Activated T-cell treated with anti-CD3 and anti-CD28 coated beads, Interleukin-2, amount 50 U/mL, for 4 hours (primary cell): ENCODE measurements at regions not wholly inside any gene's neighbourhood (a gene's known extent, or its start where the extent isn't known, plus 50 kb on each side); places are given as distances from the start of the nearest gene placed in this dataset.
"Not testable (repeated sequence)": the region's sequence is repeated elsewhere in the genome, so short reads cannot be mapped to it uniquely, and the experiment has no call there.

ENCODE experiments used
- ATAC-seq, 2 donors: fragments of 200-7000 bp; cut with Tn5 transposase; one replicate each; pipeline ENCODE4 v1.10.0; 2021
- DNase-seq: peaks from one replicate; pipeline ENCODE4 v3.0.0-alpha.2; 2020
- H3K27me3 Mint-ChIP-seq: one replicate; pipeline ENCODE4 v1.8.0; 2021; ENCODE audit warnings: low read depth, mixed read lengths
- H3K36me3 Mint-ChIP-seq: one replicate; pipeline ENCODE4 v1.8.0; 2022; ENCODE audit warnings: mixed read lengths; ENCODE audit not compliant: insufficient read depth
- H3K4me1 Mint-ChIP-seq: one replicate; pipeline ENCODE4 v1.8.0; 2021; ENCODE audit warnings: low read depth, mixed read lengths
- H3K4me3 Mint-ChIP-seq: one replicate; pipeline ENCODE4 v1.8.0; 2021; ENCODE audit warnings: mild to moderate bottlenecking, moderate library complexity, mixed read lengths
- H3K9me3 Mint-ChIP-seq: one replicate; pipeline ENCODE4 v1.8.0; 2021; ENCODE audit warnings: mixed read lengths

DNA sequence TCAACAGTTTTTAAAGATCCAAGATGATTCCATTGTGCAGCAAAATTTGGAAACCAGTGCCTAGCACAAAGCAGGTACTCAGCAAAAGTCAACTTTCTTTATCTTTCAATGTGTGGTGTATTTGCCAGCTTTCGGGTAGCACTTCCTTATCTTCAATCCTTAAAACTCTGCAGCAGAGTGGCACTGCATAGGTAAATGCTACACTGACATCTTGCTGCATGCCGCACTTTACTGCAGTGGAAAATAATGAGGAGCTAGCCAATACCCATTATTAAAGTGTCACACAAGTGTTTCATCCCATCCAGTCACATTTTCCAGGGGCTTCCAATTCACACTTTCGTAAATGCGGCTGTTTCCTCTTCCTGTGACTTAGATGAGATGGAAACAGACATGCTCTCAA lies 401.7 kb upstream of the SPATA31A3 start:
- not testable (repeated sequence) for H3K36me3 Mint-ChIP-seq, ATAC-seq, H3K27me3 Mint-ChIP-seq, H3K9me3 Mint-ChIP-seq, H3K4me1 Mint-ChIP-seq, H3K4me3 Mint-ChIP-seq, DNase-seq

GRCh38 chr9:67369664-67370063 lies 377.3 kb upstream of the SPATA31A3 start:
- not testable (repeated sequence) for DNase-seq, ATAC-seq

DNA sequence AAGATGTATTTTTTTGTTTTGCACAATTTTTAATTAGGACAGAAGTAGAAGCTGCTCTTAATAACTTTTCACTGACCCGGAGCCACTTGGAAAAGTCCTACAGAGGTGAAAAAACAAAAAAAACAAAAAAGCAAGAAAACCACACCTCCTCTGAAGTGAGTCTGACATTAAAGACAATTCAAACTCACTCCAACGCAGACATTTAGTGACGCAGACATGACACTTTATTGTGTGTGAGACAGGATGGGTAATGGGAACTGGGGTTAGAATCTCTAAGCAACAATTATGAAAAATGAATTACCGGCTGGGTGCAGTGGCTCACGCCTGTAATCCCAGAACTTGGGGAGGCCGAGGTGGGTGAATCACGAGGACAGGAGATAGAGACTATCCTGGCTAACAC lies 370.0 kb upstream of the SPATA31A3 start:
- H3K27me3 Mint-ChIP-seq, H3K4me3 Mint-ChIP-seq, ATAC-seq, H3K9me3 Mint-ChIP-seq, DNase-seq, H3K4me1 Mint-ChIP-seq, H3K36me3 Mint-ChIP-seq: not testable (repeated sequence)

More at GRCh38 chr9:67369664-67370063, 377.3 kb upstream of the SPATA31A3 start:
- H3K36me3 Mint-ChIP-seq, H3K9me3 Mint-ChIP-seq, H3K4me3 Mint-ChIP-seq, H3K27me3 Mint-ChIP-seq, H3K4me1 Mint-ChIP-seq: not testable (repeated sequence)

- ATAC-seq = peak in 1 of 2 donors; percentile 18
- H3K27me3 Mint-ChIP-seq, H3K36me3 Mint-ChIP-seq, DNase-seq, H3K4me3 Mint-ChIP-seq, H3K9me3 Mint-ChIP-seq, H3K4me1 Mint-ChIP-seq: not testable (repeated sequence)
Observed at GRCh38 chr9:67353961-67354360, 361.6 kb upstream of the SPATA31A3 start.

DNA sequence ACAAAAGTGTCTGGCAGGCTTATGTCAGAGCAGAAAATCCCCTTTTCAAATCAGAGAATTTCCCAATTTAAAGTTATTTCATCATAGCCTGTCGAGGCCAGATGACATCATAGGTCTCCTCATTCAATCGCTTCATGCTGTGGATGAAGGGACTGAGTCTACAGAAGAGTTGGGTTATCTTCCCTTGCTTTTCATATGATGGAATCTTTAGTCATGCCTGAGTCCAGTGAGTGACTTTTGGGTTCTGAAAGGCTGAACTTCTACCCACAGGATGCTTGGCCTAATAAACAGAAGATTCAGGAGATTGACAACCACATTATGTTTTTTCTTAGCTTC lies 357.0 kb upstream of the SPATA31A3 start:
- ATAC-seq, H3K4me1 Mint-ChIP-seq, DNase-seq, H3K4me3 Mint-ChIP-seq, H3K27me3 Mint-ChIP-seq, H3K36me3 Mint-ChIP-seq, H3K9me3 Mint-ChIP-seq: not testable (repeated sequence)

DNA sequence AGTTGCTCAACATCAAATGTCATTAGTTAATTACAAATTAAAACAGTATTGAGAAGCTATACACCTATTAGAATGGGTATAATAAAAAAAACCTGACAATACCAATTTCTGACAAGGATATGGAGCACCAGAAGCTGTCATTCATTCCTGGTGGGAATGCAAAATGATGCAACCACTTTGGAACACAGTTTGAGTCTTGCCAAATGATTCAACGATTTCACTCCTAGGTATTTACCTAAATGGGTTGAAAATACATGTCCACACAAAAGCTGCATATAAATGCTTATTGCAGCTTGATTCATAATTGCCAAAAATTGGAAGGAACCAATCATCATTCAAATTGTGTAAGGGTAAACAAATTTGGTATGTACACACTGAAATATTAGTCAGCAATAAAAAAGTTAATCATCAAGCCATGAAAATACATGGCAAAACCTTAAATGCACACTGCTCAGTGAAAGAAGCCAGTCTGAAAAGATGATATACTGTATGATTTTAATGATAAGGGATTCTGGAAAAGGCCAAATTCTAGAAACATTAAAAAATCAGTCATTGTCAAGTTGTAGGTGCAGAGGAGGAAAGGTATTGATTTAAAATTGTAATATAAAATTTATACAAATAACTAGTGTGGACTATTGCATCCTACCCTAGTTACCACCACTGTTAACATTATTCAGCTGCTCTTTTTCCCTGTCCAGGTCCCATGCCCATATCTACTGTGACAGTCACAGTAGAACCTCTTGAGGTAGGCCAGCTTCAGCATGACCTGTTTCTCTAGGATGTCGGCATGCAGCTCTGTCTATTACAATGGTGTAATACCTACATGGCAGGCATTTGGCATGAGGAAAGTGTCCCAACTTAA lies 356.4 kb upstream of the SPATA31A3 start:
- not testable (repeated sequence) for DNase-seq, H3K4me1 Mint-ChIP-seq, H3K36me3 Mint-ChIP-seq, ATAC-seq, H3K27me3 Mint-ChIP-seq, H3K4me3 Mint-ChIP-seq, H3K9me3 Mint-ChIP-seq

DNA sequence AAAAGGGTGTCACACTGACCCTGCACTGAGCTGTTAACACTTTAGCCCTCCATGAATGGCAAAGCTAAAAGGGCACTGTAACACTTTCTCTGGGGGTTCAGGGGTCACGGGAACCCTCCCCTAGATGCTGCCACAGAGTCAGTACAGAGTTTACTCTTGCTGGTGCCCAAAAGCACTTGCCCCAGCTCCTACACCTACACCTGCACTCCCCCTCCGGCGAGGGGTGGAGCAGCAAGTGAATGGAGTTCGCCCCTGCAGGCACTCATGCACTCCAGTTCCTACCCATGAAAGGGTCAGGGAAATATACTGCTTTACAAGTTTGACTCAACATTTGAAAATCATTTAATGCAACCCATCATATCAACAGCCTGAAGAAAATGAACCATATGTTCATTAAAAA lies 355.7 kb upstream of the SPATA31A3 start:
- ATAC-seq, H3K36me3 Mint-ChIP-seq, H3K4me1 Mint-ChIP-seq, H3K9me3 Mint-ChIP-seq, H3K27me3 Mint-ChIP-seq, H3K4me3 Mint-ChIP-seq, DNase-seq: not testable (repeated sequence)

DNA sequence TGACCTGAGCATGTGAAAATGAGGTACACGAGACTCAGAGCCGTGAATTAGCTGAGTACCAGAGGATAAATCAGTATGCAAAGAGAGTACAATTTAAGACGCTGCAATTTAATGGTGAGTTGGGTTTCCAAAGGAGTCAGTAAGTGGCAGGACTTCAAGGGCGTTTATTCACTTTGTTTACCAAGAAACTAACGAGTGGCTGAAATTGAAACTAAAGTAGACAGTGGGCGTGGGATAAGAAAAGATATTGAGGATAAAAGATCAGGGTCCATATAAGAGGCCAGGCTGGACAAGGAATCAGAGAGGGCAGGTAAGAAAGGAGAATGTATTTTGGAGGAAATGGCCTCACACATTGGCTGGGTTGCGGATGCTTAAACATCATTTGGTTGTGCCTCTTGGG lies 346.9 kb upstream of the SPATA31A3 start:
- not testable (repeated sequence) for H3K36me3 Mint-ChIP-seq, ATAC-seq, H3K27me3 Mint-ChIP-seq, DNase-seq, H3K9me3 Mint-ChIP-seq, H3K4me3 Mint-ChIP-seq, H3K4me1 Mint-ChIP-seq

GRCh38 chr9:67338201-67338600 lies 345.9 kb upstream of the SPATA31A3 start:
- not testable (repeated sequence) for H3K27me3 Mint-ChIP-seq, H3K9me3 Mint-ChIP-seq, H3K36me3 Mint-ChIP-seq, H3K4me1 Mint-ChIP-seq, DNase-seq, ATAC-seq, H3K4me3 Mint-ChIP-seq

- peak; percentile 48 for ATAC-seq
- H3K9me3 Mint-ChIP-seq, H3K36me3 Mint-ChIP-seq, H3K4me3 Mint-ChIP-seq, DNase-seq, H3K27me3 Mint-ChIP-seq, H3K4me1 Mint-ChIP-seq: not testable (repeated sequence)
Observed at GRCh38 chr9:67334727-67335572, 342.6 kb upstream of the SPATA31A3 start.

GRCh38 chr9:67331634-67332033 lies 339.3 kb upstream of the SPATA31A3 start:
- not testable (repeated sequence) for H3K9me3 Mint-ChIP-seq, H3K36me3 Mint-ChIP-seq, DNase-seq, ATAC-seq, H3K4me3 Mint-ChIP-seq, H3K27me3 Mint-ChIP-seq, H3K4me1 Mint-ChIP-seq

GRCh38 chr9:67313409-67313808 lies 321.1 kb upstream of the SPATA31A3 start:
- H3K9me3 Mint-ChIP-seq, ATAC-seq, DNase-seq, H3K4me1 Mint-ChIP-seq, H3K4me3 Mint-ChIP-seq, H3K36me3 Mint-ChIP-seq, H3K27me3 Mint-ChIP-seq: not testable (repeated sequence)

DNA sequence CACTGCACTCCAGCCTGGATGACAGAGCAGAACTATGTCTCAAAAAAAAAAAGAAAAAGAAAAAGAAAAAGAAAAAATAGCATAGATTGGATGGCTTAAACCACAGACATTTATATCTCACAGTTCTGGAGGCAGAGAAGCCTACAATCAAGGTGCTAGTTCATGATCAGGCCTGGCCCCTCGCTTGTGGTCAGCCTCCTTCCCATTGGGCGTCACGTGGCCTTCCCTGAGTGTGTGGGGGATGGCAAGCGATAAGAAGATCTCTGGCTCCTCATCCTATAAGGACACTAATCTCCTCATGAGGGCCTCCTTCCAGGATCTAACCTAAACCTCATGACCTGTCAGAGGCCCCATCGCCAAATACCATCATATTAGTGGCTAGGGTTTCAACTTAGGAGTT lies 320.2 kb upstream of the SPATA31A3 start:
- H3K4me3 Mint-ChIP-seq, ATAC-seq: not testable (repeated sequence)

GRCh38 chr9:67307109-67307508 lies 314.8 kb upstream of the SPATA31A3 start:
- DNase-seq, H3K9me3 Mint-ChIP-seq, ATAC-seq, H3K4me1 Mint-ChIP-seq, H3K36me3 Mint-ChIP-seq, H3K4me3 Mint-ChIP-seq, H3K27me3 Mint-ChIP-seq: not testable (repeated sequence)

More for the DNA sequence above, 320.2 kb upstream of the SPATA31A3 start:
- H3K9me3 Mint-ChIP-seq, H3K36me3 Mint-ChIP-seq, H3K27me3 Mint-ChIP-seq, DNase-seq, H3K4me1 Mint-ChIP-seq: not testable (repeated sequence)

DNA sequence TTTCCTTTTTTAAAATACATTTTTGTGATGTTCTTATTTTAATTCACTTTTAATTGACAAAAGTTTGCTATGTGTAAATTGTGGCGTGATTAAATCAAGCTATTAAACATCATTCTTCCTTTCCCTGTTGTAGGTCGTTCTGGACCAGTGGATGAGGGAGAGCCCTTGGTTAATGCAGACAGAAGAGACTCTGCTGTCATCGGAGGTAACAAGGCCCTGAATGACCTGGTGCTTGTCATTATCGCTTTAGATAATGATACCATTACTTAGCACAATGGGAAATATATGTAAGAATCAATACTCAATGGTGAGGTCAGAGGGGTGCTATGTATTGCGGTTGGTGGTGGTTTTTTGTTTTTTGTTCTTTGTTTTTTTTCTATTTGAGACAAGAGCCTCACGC lies 296.4 kb upstream of the SPATA31A3 start:
- H3K36me3 Mint-ChIP-seq, DNase-seq, H3K4me3 Mint-ChIP-seq, H3K27me3 Mint-ChIP-seq, H3K9me3 Mint-ChIP-seq, ATAC-seq, H3K4me1 Mint-ChIP-seq: not testable (repeated sequence)
